Esophagus mucosa (tissue), 1 donor: ENCODE measurements at regions not wholly inside any gene's neighbourhood (a gene's known extent, or its start where the extent isn't known, plus 50 kb on each side); places are given as distances from the start of the nearest gene placed in this dataset.
"Not testable (repeated sequence)": the region's sequence is repeated elsewhere in the genome, so short reads cannot be mapped to it uniquely, and the experiment has no call there.

Experiments
- ATAC-seq: fragments of 200-7000 bp; cut with Tn5 transposase; one replicate; pipeline ENCODE4 v1.9.1; 2020
- donor health status: DM: yes; HTN: yes; CAD: no.

DNA sequence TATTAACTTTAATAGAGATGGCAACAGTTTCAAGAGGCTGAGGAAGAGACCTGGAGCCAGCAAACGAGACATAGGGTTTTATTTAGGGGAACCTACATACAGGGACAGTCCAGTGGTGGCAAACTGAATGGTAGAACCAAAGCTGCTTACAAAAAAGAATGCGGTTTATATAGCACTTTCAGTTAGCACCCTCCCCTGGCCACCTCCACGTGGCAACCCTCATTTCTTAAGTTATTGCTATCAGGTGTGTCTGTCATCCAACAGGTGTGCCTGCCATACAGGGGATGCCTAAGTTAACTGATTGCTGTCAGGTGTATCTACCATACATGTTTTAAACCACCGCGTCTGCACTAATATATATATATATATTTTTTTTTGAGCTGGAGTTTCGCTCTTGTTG, 129.2 kb upstream of the DUSP10 start:
- no peak for ATAC-seq

DNA sequence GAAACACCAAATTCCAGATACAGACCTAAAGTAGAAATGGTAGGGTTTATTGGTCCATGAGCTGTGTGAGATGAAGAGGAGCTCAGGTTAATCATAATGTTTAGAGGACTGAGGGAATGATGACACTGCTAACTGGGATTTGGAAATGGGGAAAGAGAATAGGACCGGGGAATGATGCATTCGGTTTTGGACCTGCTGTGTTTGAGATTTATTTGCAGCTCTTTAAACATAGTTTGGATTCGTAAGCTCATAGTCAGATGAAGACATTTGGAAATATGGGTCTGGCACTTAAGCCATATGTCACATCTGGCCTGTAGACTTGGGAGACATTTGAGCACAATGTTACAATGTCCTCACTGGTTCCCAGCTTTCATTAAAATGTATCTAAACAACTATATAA, 127.9 kb upstream of the DUSP10 start:
- no peak for ATAC-seq

DNA sequence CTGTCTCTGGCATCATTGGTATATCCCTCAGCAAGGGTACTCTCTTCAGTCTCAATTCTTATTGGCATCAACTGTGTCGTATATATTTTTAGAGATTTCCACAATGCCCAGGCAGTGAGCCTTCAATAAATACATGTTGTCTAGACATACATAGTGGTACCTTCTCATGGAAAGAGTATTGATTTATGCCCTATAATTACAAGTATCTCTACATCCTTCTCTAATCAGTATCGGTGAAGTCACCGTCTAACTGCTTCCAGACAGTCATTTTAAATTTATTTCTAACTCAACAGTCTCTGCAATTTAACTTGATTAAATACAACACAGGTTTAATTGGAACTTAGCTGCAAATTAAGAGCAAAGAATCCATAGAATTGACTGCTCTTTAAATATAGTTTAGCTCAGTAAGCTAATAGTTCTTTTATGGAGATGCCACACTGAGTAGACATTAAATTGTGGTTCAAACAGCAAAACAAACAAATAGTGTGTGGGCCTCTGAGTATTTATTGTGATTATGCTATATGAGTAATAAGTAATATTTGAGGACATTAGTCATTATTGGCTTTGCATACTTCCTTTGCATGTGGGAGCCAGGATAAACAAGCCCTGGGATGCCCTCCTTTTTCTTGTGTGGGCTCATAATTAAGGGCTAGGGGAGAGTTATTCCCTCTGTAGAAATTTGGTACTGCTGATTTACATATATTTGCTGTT, 126.9 kb upstream of the DUSP10 start:
- ATAC-seq, result peak; percentile 52

DNA sequence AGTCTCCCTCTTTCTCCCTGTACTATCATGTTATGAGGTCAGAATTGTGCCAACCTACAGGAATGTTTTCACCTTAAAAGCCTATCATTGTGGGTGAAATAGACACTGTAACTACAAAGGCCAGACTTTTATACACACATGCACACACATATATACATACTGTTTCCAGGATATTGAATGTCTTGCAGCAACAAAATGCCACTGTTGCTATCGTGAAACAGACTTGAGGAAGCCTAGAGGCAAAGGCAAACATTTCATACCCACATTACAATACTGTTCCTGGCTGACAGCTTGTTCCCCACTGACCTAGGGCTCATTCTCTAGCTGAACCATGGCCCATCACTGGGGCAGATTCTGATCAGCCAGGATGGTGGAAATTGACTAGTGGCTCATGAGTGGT, 125.1 kb upstream of the DUSP10 start:
- ATAC-seq, result no peak

DNA sequence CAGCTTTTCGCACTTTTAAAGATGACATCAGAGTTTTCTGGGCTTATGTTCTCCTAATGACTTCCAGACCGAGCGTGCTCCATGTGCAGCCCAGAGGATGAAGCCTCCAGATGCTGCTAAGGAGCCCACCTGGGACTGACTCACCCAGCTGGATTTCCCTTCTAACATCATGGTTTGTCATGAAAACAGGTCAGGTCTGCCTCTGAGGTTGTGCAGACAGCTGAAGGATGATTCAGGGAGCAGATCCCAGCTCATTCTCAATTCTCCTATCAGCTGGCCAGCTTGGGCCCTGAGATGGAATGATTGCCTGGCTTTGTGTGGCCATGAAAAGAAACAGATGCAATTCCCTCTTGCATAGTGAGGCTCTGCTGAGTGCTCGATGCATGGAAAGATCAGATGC, 123.9 kb upstream of the DUSP10 start:
- no peak for ATAC-seq

DNA sequence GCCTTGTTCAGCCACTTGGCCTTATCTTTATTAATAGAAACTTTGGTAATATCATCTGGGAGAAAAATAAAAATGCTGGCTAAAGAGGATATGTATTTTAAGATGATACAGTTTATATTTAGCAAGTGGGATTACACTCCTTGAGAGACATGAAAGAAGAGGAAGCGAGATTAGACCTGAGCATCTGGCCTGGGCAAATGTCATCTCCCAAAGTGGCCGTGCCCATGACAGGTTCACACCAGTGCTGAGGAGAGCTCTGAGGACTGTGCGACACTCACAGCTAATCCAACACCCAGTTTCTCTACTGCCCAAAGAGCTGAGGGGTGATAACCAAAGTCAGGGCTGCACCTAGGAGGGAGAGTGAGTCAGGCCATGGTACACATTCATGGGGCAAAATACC, 121.7 kb upstream of the DUSP10 start:
- ATAC-seq, result no peak

DNA sequence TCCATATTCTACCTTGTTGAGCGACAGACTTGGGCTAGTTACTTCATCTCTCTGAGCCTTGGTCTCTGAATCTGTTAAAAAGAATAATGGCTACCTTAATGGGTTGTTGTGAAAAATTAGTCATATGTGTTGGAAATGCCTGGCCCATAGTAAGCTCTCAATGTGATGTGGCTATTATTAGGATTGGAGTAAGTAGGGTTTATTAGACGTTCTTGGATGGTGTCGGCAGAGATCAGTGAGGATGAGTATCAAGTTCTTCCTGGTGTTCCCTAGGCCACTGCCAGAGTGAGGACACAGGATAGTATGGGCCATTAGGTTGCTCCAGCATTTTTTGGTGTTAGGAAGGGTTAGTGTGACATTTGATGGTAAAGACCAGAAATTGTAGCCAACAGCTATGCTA, 121.1 kb upstream of the DUSP10 start:
- no peak for ATAC-seq

DNA sequence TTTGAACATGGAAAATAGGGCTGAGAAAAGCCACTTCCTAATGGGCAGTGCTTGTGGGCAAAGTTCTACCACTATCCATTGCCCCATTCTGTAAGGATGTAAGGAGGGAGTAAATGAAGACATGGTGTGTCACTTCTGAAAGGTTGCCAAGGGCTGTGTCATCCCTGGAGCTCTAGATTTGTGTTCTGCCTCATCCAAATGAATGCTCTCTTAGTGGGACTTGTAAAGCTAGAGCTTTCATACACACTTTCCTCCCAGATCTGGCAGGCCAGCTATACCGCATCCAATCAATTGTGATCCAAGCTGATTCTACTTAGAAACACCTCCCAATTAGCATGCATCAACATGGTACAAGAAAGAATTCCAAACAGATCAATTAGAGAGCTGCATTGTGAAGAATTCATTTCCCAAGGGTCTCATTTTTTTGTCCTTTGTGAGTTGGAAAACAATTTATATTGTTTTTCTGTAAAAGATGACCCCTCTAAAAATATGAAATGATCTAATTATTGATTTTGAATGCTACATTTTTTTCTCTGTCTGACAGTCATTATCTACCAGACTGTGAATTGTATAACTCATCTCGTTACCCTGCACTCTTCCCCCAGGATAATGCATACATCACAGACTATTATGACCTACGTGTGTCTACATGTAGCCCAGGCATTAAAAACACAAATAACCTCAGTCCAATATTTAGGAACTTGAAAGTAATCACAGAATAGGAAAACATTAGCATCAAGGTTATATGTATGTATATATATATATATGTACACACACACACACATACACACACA, 117.1 kb upstream of the DUSP10 start:
- no peak for ATAC-seq

DNA sequence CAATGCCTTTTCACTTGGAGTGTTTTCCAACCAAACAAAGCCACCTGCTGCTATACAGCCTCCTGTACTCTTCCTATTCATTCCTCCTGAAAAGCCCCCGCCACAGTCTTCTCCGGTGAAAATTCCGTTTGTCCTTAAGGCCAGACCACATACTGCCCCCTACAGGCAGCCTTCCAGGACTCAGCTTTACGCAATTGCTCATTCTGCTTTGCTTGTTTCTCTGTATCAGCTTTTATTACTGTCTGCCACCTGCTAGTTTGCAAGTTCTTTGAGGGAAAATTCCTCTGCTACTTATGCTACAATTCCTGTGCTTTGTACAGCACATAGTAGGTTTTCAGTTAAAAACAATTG, 115.2 kb upstream of the DUSP10 start:
- not testable (repeated sequence) for ATAC-seq

DNA sequence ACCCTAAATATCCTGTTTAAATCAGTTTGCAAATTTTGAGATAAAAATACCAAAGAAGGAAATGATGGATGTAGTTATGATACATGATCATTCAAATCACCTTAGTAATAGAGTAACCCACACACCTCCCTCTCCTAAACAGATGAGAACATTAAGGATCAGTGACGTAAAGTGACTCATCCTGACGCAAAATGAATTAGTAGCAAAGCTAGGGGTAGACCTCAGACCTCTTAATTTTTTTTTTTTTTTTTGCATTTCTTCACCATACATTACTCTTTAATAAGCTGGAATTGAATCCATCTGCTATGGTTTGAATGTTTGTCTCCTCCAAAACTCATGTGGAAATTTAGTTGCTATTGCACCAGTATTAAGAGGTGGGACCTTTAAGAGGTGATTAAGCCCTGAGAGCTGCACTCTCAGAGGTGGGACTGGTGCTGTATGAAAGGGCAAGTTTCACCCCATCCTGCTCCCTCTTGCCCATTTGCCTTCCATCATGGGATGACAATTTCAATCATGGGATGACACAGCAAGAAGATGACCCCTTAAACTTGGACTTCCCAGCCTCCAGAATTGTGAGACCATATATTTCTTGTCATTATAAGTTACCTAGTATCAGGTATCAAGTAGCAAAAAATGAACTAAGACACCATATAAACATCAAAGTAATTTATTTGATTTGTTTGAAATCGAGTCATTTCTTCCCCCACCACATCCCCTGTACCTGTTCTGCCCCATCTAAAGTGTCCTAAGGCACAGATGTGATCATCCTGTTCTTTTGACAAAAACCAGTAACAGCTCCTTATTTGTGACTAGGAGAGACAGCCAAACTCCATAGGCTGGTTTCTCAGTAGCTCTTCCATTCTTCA, 114.6 kb upstream of the DUSP10 start:
- peak; percentile 54 for ATAC-seq

DNA sequence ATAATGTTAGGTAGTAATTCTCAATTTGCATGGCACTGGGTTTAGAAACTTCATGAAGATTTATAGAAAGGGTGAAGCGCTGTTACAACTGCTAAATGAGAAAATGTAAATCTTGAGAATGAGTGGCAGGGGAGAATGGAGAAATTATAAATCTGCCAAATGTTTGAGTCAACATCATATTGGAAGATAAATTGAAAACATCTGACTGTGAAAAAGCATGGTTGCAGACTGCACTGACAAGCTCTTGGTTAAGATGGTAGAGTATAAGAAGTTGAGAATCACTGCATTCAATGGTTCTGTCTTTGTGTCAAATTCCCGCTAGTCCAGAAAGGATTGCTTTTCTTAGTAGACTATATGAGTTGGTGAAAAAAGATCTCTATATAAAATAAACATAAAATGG, 113.3 kb upstream of the DUSP10 start:
- no peak for ATAC-seq

DNA sequence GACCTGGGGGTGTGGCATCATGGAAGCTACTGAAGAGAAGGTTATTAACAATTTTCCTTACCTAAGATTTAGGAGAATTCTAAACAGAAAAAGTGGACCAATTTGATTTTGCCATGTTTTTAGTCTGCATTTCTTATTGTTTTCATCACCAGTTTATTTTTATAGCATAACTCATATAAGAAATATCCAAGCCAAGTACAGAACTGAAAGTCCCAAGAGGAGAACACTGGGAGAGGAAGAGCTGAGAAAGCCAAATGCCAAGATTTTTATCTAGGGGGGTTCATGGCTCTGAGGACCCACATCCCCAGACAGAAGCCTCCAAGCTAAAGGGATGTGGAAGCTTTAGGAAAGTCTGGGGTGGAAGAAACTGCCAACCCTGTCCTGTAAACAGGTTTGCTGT, 109.4 kb upstream of the DUSP10 start:
- no peak for ATAC-seq

DNA sequence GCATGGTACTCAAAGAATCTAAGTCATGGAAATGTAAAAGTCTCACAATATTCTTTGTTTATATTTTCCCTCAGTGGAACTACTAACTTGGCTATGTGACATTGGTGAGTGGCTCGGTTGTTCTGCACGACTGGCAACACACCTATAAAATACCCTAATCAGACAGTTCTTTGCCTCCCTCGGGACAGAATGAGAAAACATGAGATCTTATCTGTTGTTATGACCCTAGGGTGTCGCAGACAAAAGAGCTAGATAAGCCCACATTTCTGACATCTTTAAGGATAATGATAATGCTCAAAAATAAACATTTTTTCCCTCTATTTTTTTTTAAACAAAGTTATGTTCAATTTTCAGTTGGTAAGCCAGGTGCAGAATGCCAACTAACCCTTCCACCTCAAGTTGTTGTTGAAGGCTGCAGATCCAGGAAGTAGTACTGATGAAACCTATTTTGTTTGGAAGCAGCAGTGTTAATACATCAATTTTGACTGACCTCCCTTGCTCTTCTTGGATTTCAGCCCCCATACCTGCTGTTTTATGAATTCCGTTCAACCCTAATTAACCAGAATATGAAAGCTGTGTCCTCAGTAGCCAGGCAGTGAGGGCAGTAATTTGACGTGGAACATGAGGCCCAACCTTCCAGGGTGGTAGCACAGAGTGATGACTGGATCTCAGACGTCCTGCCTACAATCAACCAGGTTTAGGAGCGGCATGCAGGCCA, 108.7 kb upstream of the DUSP10 start:
- no peak for ATAC-seq

DNA sequence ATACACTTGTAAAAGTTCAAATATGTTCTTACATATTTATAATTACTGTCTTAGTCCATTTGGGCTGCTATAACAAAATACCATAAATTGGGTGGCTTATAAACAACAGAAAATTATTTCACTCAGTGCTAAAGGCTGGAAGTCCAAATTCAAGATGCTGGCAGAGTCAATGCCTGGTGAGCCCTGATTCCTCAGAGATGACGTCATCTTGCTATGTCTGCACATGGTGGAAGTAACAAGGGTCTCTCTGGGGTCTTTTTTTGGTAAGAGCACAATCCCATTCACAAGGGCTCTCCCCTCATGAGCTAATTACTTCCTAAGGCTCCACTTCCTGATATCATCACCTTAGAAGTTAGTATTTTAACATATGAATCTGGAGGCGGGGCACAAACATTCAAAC, 108.0 kb upstream of the DUSP10 start:
- ATAC-seq, result no peak

DNA sequence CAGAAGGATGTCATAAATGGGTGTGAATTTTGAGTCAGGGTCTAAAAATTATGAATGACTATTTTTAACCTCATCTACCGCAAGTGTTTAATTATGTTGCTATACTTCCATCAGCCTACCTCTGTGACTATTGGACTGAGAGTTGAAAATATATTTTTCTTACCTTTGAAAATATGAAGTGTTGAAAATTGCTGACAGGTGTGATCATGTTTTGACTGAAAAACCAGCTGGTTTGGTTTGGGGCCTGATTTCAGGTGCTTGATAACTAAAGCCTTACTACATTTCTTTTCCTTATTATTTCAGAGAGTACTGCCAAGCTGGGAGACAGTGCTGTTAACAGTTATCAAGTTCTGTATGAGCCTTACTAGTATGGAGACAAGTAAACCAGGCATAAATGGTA, 107.2 kb upstream of the DUSP10 start:
- no peak for ATAC-seq

DNA sequence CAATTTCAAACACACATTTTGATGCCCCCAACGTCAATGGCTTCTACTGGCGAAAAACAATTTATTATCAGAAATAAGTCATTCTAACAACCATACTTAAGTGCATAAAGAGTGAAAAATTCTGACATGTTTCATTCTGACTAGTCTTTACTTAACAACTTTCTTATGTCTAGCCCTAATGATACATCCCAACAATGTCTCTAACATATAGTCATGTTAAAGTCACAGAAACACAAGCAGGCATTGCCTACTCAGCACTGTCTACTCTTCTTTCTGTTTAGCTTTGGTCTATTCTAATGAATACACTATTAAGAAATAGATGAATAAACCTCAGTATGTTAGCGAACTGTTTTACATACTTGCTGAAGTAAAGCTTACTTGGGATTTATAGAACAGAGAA, 105.8 kb upstream of the DUSP10 start:
- no peak for ATAC-seq

DNA sequence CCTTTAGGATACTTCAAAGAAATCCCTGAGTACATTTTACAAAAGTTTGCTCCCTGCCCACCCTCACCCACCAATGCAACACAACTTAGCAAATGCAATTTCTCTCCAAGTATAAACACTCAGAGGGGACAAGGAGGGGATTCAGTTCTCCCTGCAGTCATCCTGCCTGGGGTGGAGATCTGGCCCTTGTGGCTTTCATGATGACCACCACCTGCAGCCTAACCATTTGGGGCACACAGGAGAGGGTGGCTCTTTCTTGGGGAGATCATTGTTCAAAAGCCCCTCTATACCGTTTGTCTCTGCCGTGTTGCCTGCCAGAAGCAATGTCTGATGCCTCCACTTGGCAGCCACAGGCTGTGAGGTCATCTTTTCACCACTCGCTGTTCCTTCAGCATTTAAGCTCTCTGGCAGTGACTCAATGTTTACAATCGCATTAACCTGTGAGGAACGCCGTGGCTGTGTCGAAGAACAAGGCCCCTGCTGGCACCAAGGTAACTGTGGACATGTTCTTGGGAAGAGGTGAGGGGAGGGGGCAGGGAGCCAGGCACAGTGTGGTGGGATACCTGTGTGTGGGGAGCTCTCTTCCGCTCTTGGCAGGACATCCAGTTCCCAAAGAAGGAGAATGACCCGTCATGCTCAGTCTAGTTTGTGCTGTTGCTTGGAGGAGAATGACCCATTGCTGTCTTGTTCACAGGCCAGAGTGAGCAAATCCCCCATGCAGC, 103.9 kb upstream of the DUSP10 start:
- peak; percentile 91 for ATAC-seq

DNA sequence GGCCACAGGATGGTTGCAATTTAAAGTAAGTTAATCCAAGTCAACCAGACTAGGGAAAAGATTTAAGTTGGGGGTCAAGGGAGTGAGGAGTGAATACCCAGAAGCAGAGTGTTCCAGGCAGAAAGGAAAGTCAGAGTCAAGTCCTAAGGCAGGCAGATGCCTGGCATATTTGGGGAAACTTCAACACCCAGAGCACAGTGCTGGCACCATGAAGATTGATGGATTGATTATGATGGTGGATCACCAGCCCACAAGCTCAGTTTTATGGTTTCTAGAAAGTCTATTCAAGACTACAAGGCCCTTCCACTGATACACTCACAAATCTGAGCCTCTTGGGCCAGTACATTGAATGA, 100.1 kb upstream of the DUSP10 start:
- no peak for ATAC-seq

DNA sequence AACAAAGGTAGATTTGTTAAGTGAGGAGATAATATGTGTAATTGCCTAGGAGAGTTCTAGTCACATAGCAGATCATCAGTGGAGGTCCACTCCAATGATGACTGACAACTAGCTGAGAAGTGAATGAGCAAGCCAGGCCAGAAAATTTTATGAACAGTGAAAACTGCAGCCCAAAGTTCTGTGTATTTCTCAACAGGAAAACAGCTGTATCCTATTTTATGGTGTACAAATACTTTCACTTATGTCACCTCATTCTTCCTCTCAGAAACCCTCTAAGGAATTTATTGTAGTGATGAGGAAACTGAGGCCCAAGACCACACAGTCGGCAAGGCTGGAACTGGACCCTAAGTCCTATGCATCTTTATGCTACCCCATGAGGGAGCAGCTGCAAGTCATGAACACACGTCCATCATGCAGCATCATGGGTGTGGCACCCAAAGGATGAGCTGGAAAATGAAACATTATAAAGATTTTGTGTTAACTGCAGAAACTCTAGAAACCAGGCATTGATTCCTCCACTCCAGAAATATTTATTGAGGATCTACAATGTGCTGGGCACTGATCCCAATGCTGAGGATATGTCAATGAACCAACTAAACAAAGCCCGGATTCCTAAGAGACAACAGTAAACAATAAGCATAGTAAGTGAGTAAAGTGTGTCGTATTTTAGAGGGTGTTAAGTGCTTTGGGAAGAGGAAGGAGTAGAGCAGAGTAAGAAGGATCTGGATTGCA, 99.5 kb upstream of the DUSP10 start:
- no peak for ATAC-seq

DNA sequence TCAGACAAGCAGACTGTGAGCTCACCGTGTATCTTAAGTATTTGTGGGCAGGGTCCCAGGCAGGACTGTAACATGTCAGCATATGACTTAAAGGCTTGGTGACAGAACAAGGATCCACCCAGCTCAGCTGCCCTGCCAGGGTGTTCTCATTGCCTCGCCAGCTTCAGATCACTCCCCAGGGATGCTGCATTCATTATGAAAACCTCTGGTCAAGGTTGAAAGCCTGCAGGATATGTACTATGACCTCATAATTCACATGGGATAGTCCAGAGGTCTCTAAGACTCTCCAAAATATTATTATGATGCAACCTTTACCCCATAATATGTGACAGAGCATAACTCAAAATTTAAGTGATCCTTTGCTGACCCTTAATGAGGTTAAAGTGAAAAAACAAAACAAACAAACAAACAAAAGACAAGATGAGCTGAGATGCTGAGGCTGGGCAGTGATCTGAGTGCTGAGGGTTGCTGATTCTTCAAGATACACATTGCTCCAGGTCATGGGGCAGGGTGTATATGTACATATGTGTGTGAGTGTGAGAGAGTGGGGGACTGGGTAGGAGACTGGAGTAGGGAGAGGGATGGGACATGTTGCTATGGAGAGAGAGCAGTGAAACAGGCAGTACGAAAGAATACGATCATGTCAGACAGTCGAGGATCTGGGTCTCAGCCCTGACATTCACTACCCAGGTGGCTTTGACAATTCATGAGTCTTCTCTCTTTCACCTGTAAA, 98.8 kb upstream of the DUSP10 start:
- ATAC-seq, result peak; percentile 63
